ENCODE measurements at regions not wholly inside any gene's neighbourhood (a gene's known extent, or its start where the extent isn't known, plus 50 kb on each side); places are given as distances from the start of the nearest gene placed in this dataset.

- Histone ChIP-seq H3K27ac (ENCODE audit: low read depth, low read length) (no peak overlapping the region), H3K9me3 (ENCODE audit: low read length) (no peaks in the 10 kb centered on the region), H3K4me1 (ENCODE audit: insufficient read depth, low read length) (peaks cover 10% of the 10 kb centered on the region), H3K27me3 (ENCODE audit: control insufficient read depth in 1 of 2, insufficient read depth in 2 of 2, low read length in 2 of 2) (no peaks in the 10 kb centered on the region), H3K4me3 (ENCODE audit: low read depth in 1 of 2, low read length in 2 of 2) (no peak overlapping the region), H3K9ac (ENCODE audit: low read length) (no peak overlapping the region), H3K36me3 (ENCODE audit: insufficient read depth, low read length) (no peaks in the 10 kb centered on the region)
Observed at GRCh38 chr14:49946320-49947141, 53.6 kb downstream of the ARF6 start.

GRCh38 chr14:49947506-49947905, 54.6 kb downstream of the ARF6 start:
- H3K4me3 ChIP-seq (ENCODE audit: low read depth in 1 of 2, low read length in 2 of 2) = no peak overlapping the region
- no peaks in the 10 kb centered on the region for H3K27me3 ChIP-seq (ENCODE audit: control insufficient read depth in 1 of 2, insufficient read depth in 2 of 2, low read length in 2 of 2)
- no peak overlapping the region for H3K27ac ChIP-seq (ENCODE audit: low read depth, low read length)
- H3K9ac ChIP-seq (ENCODE audit: low read length) = no peak overlapping the region
- H3K9me3 ChIP-seq (ENCODE audit: low read length) = no peaks in the 10 kb centered on the region
- no peaks in the 10 kb centered on the region for H3K36me3 ChIP-seq (ENCODE audit: insufficient read depth, low read length)
- H3K4me1 ChIP-seq (ENCODE audit: insufficient read depth, low read length) = peaks cover 4% of the 10 kb centered on the region

- no peaks in the 10 kb centered on the region for H3K9me3 ChIP-seq (ENCODE audit: low read length)
- no peaks in the 10 kb centered on the region for H3K36me3 ChIP-seq (ENCODE audit: insufficient read depth, low read length)
- H3K27ac ChIP-seq (ENCODE audit: low read depth, low read length) = no peak overlapping the region
- H3K27me3 ChIP-seq (ENCODE audit: control insufficient read depth in 1 of 2, insufficient read depth in 2 of 2, low read length in 2 of 2) = no peaks in the 10 kb centered on the region
- peaks cover 4% of the 10 kb centered on the region for H3K4me1 ChIP-seq (ENCODE audit: insufficient read depth, low read length)
- no peak overlapping the region for H3K9ac ChIP-seq (ENCODE audit: low read length)
- no peak overlapping the region for H3K4me3 ChIP-seq (ENCODE audit: low read depth in 1 of 2, low read length in 2 of 2)
Observed at GRCh38 chr14:49950275-49951228, 57.7 kb downstream of the ARF6 start.

- no peaks in the 10 kb centered on the region for H3K36me3 ChIP-seq (ENCODE audit: insufficient read depth, low read length)
- H3K4me3 ChIP-seq (ENCODE audit: low read depth in 1 of 2, low read length in 2 of 2) = no peak overlapping the region
- no peak overlapping the region for H3K9ac ChIP-seq (ENCODE audit: low read length)
- no peak overlapping the region for H3K27ac ChIP-seq (ENCODE audit: low read depth, low read length)
- peaks cover 4% of the 10 kb centered on the region for H3K4me1 ChIP-seq (ENCODE audit: insufficient read depth, low read length)
- no peaks in the 10 kb centered on the region for H3K9me3 ChIP-seq (ENCODE audit: low read length)
- no peaks in the 10 kb centered on the region for H3K27me3 ChIP-seq (ENCODE audit: control insufficient read depth in 1 of 2, insufficient read depth in 2 of 2, low read length in 2 of 2)
Observed at GRCh38 chr14:49951229-49951607, 58.3 kb downstream of the ARF6 start.

GRCh38 chr14:49951691-49952345, 58.9 kb downstream of the ARF6 start:
- Histone ChIP-seq H3K4me3 (ENCODE audit: low read depth in 1 of 2, low read length in 2 of 2) (no peak overlapping the region), H3K27ac (ENCODE audit: low read depth, low read length) (no peak overlapping the region), H3K9ac (ENCODE audit: low read length) (no peak overlapping the region), H3K9me3 (ENCODE audit: low read length) (no peaks in the 10 kb centered on the region), H3K4me1 (ENCODE audit: insufficient read depth, low read length) (no peaks in the 10 kb centered on the region), H3K36me3 (ENCODE audit: insufficient read depth, low read length) (no peaks in the 10 kb centered on the region), H3K27me3 (ENCODE audit: control insufficient read depth in 1 of 2, insufficient read depth in 2 of 2, low read length in 2 of 2) (no peaks in the 10 kb centered on the region)

GRCh38 chr14:49953196-49953595, 60.3 kb downstream of the ARF6 start:
- Histone ChIP-seq H3K9me3 (ENCODE audit: low read length) (no peaks in the 10 kb centered on the region), H3K36me3 (ENCODE audit: insufficient read depth, low read length) (no peaks in the 10 kb centered on the region), H3K9ac (ENCODE audit: low read length) (no peak overlapping the region), H3K4me3 (ENCODE audit: low read depth in 1 of 2, low read length in 2 of 2) (no peak overlapping the region), H3K27ac (ENCODE audit: low read depth, low read length) (no peak overlapping the region), H3K27me3 (ENCODE audit: control insufficient read depth in 1 of 2, insufficient read depth in 2 of 2, low read length in 2 of 2) (no peaks in the 10 kb centered on the region), H3K4me1 (ENCODE audit: insufficient read depth, low read length) (no peaks in the 10 kb centered on the region)

GRCh38 chr14:49954171-49954631, 61.3 kb downstream of the ARF6 start:
- Histone ChIP-seq H3K9ac (ENCODE audit: low read length) (no peak overlapping the region), H3K36me3 (ENCODE audit: insufficient read depth, low read length) (no peaks in the 10 kb centered on the region), H3K4me3 (ENCODE audit: low read depth in 1 of 2, low read length in 2 of 2) (no peak overlapping the region), H3K9me3 (ENCODE audit: low read length) (no peaks in the 10 kb centered on the region), H3K4me1 (ENCODE audit: insufficient read depth, low read length) (no peaks in the 10 kb centered on the region), H3K27me3 (ENCODE audit: control insufficient read depth in 1 of 2, insufficient read depth in 2 of 2, low read length in 2 of 2) (no peaks in the 10 kb centered on the region), H3K27ac (ENCODE audit: low read depth, low read length) (no peak overlapping the region)

GRCh38 chr14:49955024-49955423, 62.1 kb downstream of the ARF6 start:
- Histone ChIP-seq H3K4me1 (ENCODE audit: insufficient read depth, low read length) (no peaks in the 10 kb centered on the region), H3K27ac (ENCODE audit: low read depth, low read length) (no peak overlapping the region), H3K27me3 (ENCODE audit: control insufficient read depth in 1 of 2, insufficient read depth in 2 of 2, low read length in 2 of 2) (no peaks in the 10 kb centered on the region), H3K36me3 (ENCODE audit: insufficient read depth, low read length) (no peaks in the 10 kb centered on the region), H3K9ac (ENCODE audit: low read length) (no peak overlapping the region), H3K9me3 (ENCODE audit: low read length) (no peaks in the 10 kb centered on the region), H3K4me3 (ENCODE audit: low read depth in 1 of 2, low read length in 2 of 2) (no peak overlapping the region)

- Histone ChIP-seq H3K9me3 (ENCODE audit: low read length) (no peaks in the 10 kb centered on the region), H3K36me3 (ENCODE audit: insufficient read depth, low read length) (no peaks in the 10 kb centered on the region), H3K4me3 (ENCODE audit: low read depth in 1 of 2, low read length in 2 of 2) (no peak overlapping the region), H3K4me1 (ENCODE audit: insufficient read depth, low read length) (no peaks in the 10 kb centered on the region), H3K27ac (ENCODE audit: low read depth, low read length) (no peak overlapping the region), H3K9ac (ENCODE audit: low read length) (no peak overlapping the region), H3K27me3 (ENCODE audit: control insufficient read depth in 1 of 2, insufficient read depth in 2 of 2, low read length in 2 of 2) (no peaks in the 10 kb centered on the region)
Observed at GRCh38 chr14:49957089-49957852, 64.4 kb downstream of the ARF6 start.

GRCh38 chr14:49959822-49960408, 67.0 kb downstream of the ARF6 start:
- no peaks in the 10 kb centered on the region for H3K36me3 ChIP-seq (ENCODE audit: insufficient read depth, low read length)
- H3K27me3 ChIP-seq (ENCODE audit: control insufficient read depth in 1 of 2, insufficient read depth in 2 of 2, low read length in 2 of 2) = no peaks in the 10 kb centered on the region
- no peak overlapping the region for H3K9ac ChIP-seq (ENCODE audit: low read length)
- no peak overlapping the region for H3K27ac ChIP-seq (ENCODE audit: low read depth, low read length)
- H3K4me3 ChIP-seq (ENCODE audit: low read depth in 1 of 2, low read length in 2 of 2) = no peak overlapping the region
- no peaks in the 10 kb centered on the region for H3K9me3 ChIP-seq (ENCODE audit: low read length)
- H3K4me1 ChIP-seq (ENCODE audit: insufficient read depth, low read length) = no peaks in the 10 kb centered on the region
